IMR-90 (cell line): ENCODE measurements at regions not wholly inside any gene's neighbourhood (a gene's known extent, or its start where the extent isn't known, plus 50 kb on each side); places are given as distances from the start of the nearest gene placed in this dataset.

Source experiments
- ATAC-seq: fragments of 200-7000 bp; cut with Tn5 transposase; 2 replicates; pipeline ENCODE4 v1.9.1; 2020; ENCODE audit warnings: low read depth, mild to moderate bottlenecking, moderate library complexity
- BruUV-seq: library from RNA; stranded (reverse); fragments of 400-500 nt; replicated peaks from 2 replicates; lab custom pipeline; 2021; lab: Mats Ljungman, UMichigan
- CTCF ChIA-PET: fragments of 300-600 bp; formaldehyde crosslinking; extraction: SDS; loops from one replicate; lab custom pipeline; 2021; ENCODE audit warnings: antibody characterized with exemption; lab: Yijun Ruan, JAX
- POLR2A ChIA-PET: fragments of 300-600 bp; sonication (Branson Sonifier 250); formaldehyde crosslinking; loops from one replicate; lab custom pipeline; 2022; ENCODE audit warnings: antibody characterized with exemption; ENCODE audit not compliant: unreplicated experiment; lab: Charles Lee
- DNase-seq: peaks from one replicate; pipeline ENCODE4 v3.0.0; 2013
- H2AFZ ChIP-seq: replicated peaks from 2 replicates; pipeline ENCODE3; 2013; ENCODE audit warnings: low read length, mild to moderate bottlenecking; ENCODE audit not compliant: poor library complexity
- H2AK5ac ChIP-seq: 2 replicates; pipeline ENCODE4 v1.6.1; 2013; ENCODE audit warnings: low read depth, low read length, inconsistent platforms
- H2AK9ac ChIP-seq: replicated peaks from 2 replicates; pipeline ENCODE3; 2013; ENCODE audit warnings: mild to moderate bottlenecking, low read depth, low read length, moderate library complexity; ENCODE audit not compliant: poor library complexity
- H2BK120ac ChIP-seq: 2 replicates; pipeline ENCODE4 v1.6.1; 2013; ENCODE audit warnings: low read depth, low read length, inconsistent platforms
- H2BK15ac ChIP-seq: 3 replicates; pipeline ENCODE4 v1.6.1; 2013; ENCODE audit warnings: low read depth, low read length, inconsistent platforms
- H2BK20ac ChIP-seq: 2 replicates; pipeline ENCODE4 v1.6.1; 2013; ENCODE audit warnings: low read depth, mild to moderate bottlenecking, inconsistent platforms, low read length, moderate library complexity
- H2BK5ac ChIP-seq: 2 replicates; pipeline ENCODE4 v1.6.1; 2013; ENCODE audit warnings: mild to moderate bottlenecking, low read depth, low read length, inconsistent platforms; ENCODE audit not compliant: poor library complexity, severe bottlenecking
- H3K14ac ChIP-seq: replicated peaks from 2 replicates; pipeline ENCODE4 v1.6.1; 2013; ENCODE audit warnings: low read depth, low read length, inconsistent platforms
- H3K18ac ChIP-seq: 2 replicates; pipeline ENCODE4 v1.6.1; 2013; ENCODE audit warnings: low read depth, low read length, control low read depth
- H3K23ac ChIP-seq: 2 replicates; pipeline ENCODE4 v1.6.1; 2013; ENCODE audit warnings: low read depth, low read length, inconsistent platforms
- H3K27ac ChIP-seq: 2 replicates; pipeline ENCODE4 v1.5.1; 2013; ENCODE audit warnings: mild to moderate bottlenecking, control low read depth, low read length; ENCODE audit not compliant: insufficient read depth
- H3K27me3 ChIP-seq: 2 replicates; pipeline ENCODE4 v1.6.1; 2013; ENCODE audit warnings: low read length; ENCODE audit not compliant: control insufficient read depth, insufficient read depth
- H3K36me3 ChIP-seq: 2 replicates; pipeline ENCODE4 v1.6.1; 2013; ENCODE audit warnings: low read length, mixed read lengths; ENCODE audit not compliant: control insufficient read depth, insufficient read depth
- H3K4ac ChIP-seq: 2 replicates; pipeline ENCODE4 v1.6.1; 2013; ENCODE audit warnings: low read depth, low read length, inconsistent platforms
- H3K4me1 ChIP-seq: 2 replicates; pipeline ENCODE4 v1.6.1; 2013; ENCODE audit warnings: low read length, mixed read lengths; ENCODE audit not compliant: control insufficient read depth, insufficient read depth
- H3K4me2 ChIP-seq: 2 replicates; pipeline ENCODE4 v1.6.1; 2013; ENCODE audit warnings: low read depth, mild to moderate bottlenecking, control low read depth, low read length, moderate library complexity
- H3K4me3 ChIP-seq: 2 replicates; pipeline ENCODE4 v1.5.1; 2013; ENCODE audit warnings: low read depth, mild to moderate bottlenecking, control low read depth, low read length, moderate library complexity; ENCODE audit not compliant: insufficient read depth
- H3K56ac ChIP-seq: 2 replicates; pipeline ENCODE4 v1.6.1; 2013; ENCODE audit warnings: low read length, inconsistent platforms; ENCODE audit not compliant: insufficient read depth; ENCODE audit errors: extremely low read depth
- H3K79me1 ChIP-seq, 2 experiments: 2 replicates each; pipeline ENCODE4 v1.6.1; 2013; ENCODE audit warnings: low read length in 2 of 2, inconsistent platforms in 1 of 2, low read depth in 1 of 2
- H3K9ac ChIP-seq: 2 replicates; pipeline ENCODE4 v1.6.1; 2013; ENCODE audit warnings: low read depth, low read length, control low read depth
- H3K9me1 ChIP-seq: 2 replicates; pipeline ENCODE4 v1.6.1; 2013; ENCODE audit warnings: low read length, inconsistent platforms; ENCODE audit not compliant: insufficient read depth
- H3K9me3 ChIP-seq: 2 replicates; pipeline ENCODE4 v1.6.1; 2013; ENCODE audit warnings: low read length; ENCODE audit not compliant: control insufficient read depth, insufficient read depth
- H4K20me1 ChIP-seq: 2 replicates; pipeline ENCODE4 v1.6.1; 2013; ENCODE audit warnings: low read length, inconsistent platforms; ENCODE audit not compliant: insufficient read depth
- H4K5ac ChIP-seq: 2 replicates; pipeline ENCODE4 v1.6.1; 2013; ENCODE audit warnings: mild to moderate bottlenecking, low read depth, low read length, control low read depth
- H4K8ac ChIP-seq, 2 experiments: 2 replicates each; pipeline ENCODE4 v1.6.1; 2013; ENCODE audit warnings: low read depth in 2 of 2, low read length in 2 of 2, control low read depth in 1 of 2, inconsistent platforms in 1 of 2
- H4K91ac ChIP-seq: 2 replicates; pipeline ENCODE4 v1.6.1; 2013; ENCODE audit warnings: low read depth, low read length, inconsistent platforms; ENCODE audit not compliant: insufficient read depth
- CHD1 ChIP-seq: IDR thresholded peaks from 2 replicates; pipeline ENCODE4 v1.6.1; 2012; ENCODE audit warnings: low read depth, low read length, improper control_type of control experiment
- FOS ChIP-seq: fragments of 150-350 bp; IDR thresholded peaks from 2 replicates; pipeline ENCODE4 v1.6.1; 2016; ENCODE audit warnings: low read depth, low read length
- MXI1 ChIP-seq: IDR thresholded peaks from 2 replicates; pipeline ENCODE4 v1.6.1; 2012; ENCODE audit warnings: low read depth, mild to moderate bottlenecking, low read length, moderate library complexity, borderline replicate concordance
- POLR2A ChIP-seq: IDR thresholded peaks from 2 replicates; pipeline ENCODE4 v1.6.1; 2012; ENCODE audit warnings: mild to moderate bottlenecking, low read depth, low read length
- RCOR1 ChIP-seq: IDR thresholded peaks from 2 replicates; pipeline ENCODE4 v1.6.1; 2012; ENCODE audit warnings: mild to moderate bottlenecking, low read length, improper control_type of control experiment; ENCODE audit not compliant: insufficient replicate concordance
- SMC3 ChIP-seq: fragments of 150-350 bp; IDR thresholded peaks from 2 replicates; pipeline ENCODE4 v1.6.1; 2016; ENCODE audit warnings: low read depth, mild to moderate bottlenecking, antibody characterized with exemption, low read length, moderate library complexity
- dilution Hi-C: fragments of 300-500 bp; cut with HindIII; formaldehyde crosslinking; loops from one replicate; pipeline ENCODE4 v1.14.3; 2018; ENCODE audit warnings: low sequenced_read_pairs; ENCODE audit not compliant: unreplicated experiment
- in situ Hi-C: fragments of 300-500 bp; cut with MboI; formaldehyde crosslinking; loops from 3 replicates; pipeline ENCODE4 v1.14.3; 2019; ENCODE audit warnings: low sequenced_read_pairs, inconsistent platforms, mixed read lengths
- intact Hi-C: fragments of 100-400 bp; cut with micrococcal nuclease; formaldehyde crosslinking; loops from 2 replicates; pipeline ENCODE4 v1.10.0; 2022
- TF ChIP-seq, protein P1 (sequence below): fragments of 150-350 bp; IDR thresholded peaks from 2 replicates; pipeline ENCODE4 v1.6.1; 2017; ENCODE audit warnings: mild to moderate bottlenecking, antibody characterized with exemption, low read length, low read depth

DNA sequence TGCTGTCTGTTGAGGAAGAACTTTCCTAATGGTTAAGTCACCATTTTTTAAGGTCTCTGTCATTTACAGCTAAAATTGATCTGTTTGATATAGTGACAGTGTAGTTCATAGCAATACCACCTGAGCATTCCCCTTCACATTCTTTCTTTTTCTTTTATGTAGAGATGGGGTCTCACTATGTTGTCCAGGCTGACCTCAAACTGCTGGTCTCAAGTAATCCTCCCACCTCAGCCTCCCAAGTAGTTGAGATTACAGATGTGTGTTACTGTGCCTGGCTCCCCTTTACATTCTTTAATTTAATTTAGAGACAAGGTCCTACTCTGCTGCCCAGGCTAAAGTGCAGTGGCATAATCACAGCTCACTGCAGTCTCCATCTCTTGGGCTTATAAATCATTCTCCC, 72.7 kb upstream of the ACVR1 start:
- no TSS peak for BruUV-seq
- H3K9ac ChIP-seq: no peak overlapping the region
- POLR2A ChIA-PET: no interaction called here
- no peak overlapping the region for H2AFZ ChIP-seq
- DNase-seq (no peak), ATAC-seq (no peak)
- no peak overlapping the region for H2AK9ac ChIP-seq
- no peak overlapping the region for H3K4ac ChIP-seq
- dilution Hi-C loops: no loop called here
- no peaks in the 10 kb centered on the region for H3K36me3 ChIP-seq
- no peaks in the 10 kb centered on the region for H3K9me1 ChIP-seq
- no peak overlapping the region for H4K91ac ChIP-seq
- no peak overlapping the region for H3K14ac ChIP-seq
- no peak overlapping the region for H2BK5ac ChIP-seq
- H3K23ac ChIP-seq: no peak overlapping the region
- H2BK20ac ChIP-seq: no peak overlapping the region
- no peak overlapping the region for H3K27ac ChIP-seq
- no peak overlapping the region for H4K8ac ChIP-seq
- in situ Hi-C loops: no loop called here
- H2BK15ac ChIP-seq: no peak overlapping the region
- H2BK120ac ChIP-seq: no peak overlapping the region
- no peaks in the 10 kb centered on the region for H3K79me1 ChIP-seq
- no peak overlapping the region for H3K4me3 ChIP-seq
- no peaks in the 10 kb centered on the region for H3K9me3 ChIP-seq
- no peak overlapping the region for H3K4me2 ChIP-seq
- H3K56ac ChIP-seq: no peak overlapping the region
- CTCF ChIA-PET: interaction anchor here (0.6 kb wide), 1 partner anchor 1157 kb away, joined by 3 read pairs; no protein-coding TSS in a partner anchor
- H3K18ac ChIP-seq: no peak overlapping the region
- H3K4me1 ChIP-seq: no peaks in the 10 kb centered on the region
- H2AK5ac ChIP-seq: no peak overlapping the region
- no peaks in the 10 kb centered on the region for H4K20me1 ChIP-seq
- H4K5ac ChIP-seq: no peak overlapping the region
- no peak for TF ChIP-seq MXI1
- TF ChIP-seq FOS: no peak
- TF ChIP-seq RCOR1: no peak
- TF ChIP-seq, protein P1, sequence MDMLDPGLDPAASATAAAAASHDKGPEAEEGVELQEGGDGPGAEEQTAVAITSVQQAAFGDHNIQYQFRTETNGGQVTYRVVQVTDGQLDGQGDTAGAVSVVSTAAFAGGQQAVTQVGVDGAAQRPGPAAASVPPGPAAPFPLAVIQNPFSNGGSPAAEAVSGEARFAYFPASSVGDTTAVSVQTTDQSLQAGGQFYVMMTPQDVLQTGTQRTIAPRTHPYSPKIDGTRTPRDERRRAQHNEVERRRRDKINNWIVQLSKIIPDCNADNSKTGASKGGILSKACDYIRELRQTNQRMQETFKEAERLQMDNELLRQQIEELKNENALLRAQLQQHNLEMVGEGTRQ: no peak
- TF ChIP-seq SMC3: no peak
- TF ChIP-seq CHD1: no peak
- no peak for TF ChIP-seq POLR2A
- H3K27me3 ChIP-seq: peaks cover 1% of the 10 kb centered on the region; the same call in 1 of the 2 replicates
- intact Hi-C loops: no loop called here
